NCI-H69 (cell line): ENCODE measurements at regions not wholly inside any gene's neighbourhood (a gene's known extent, or its start where the extent isn't known, plus 50 kb on each side); places are given as distances from the start of the nearest gene placed in this dataset.
A peak's percentile ranks its signal among the peaks of the same experiment; 100 is the strongest.

Source experiments
- DNase-seq: peaks from one replicate; lab custom pipeline; 2025; lab: John Stamatoyannopoulos, UW

- no peak for DNase-seq
These were observed 65.1 kb upstream of the FAM222A start for GRCh38 chr12:109648521-109648920.

- DNase-seq: peak; percentile 49
These were observed 62.8 kb upstream of the FAM222A start for GRCh38 chr12:109650808-109651207.

- DNase-seq: no peak
These were observed 62.0 kb upstream of the FAM222A start for GRCh38 chr12:109651596-109651995.

- peak; percentile 52 for DNase-seq
These were observed 61.2 kb upstream of the FAM222A start for GRCh38 chr12:109652233-109652976.

- DNase-seq: no peak
These were observed 60.7 kb upstream of the FAM222A start for GRCh38 chr12:109652977-109653264.

GRCh38 chr12:109653890-109654289, 59.7 kb upstream of the FAM222A start:
- no peak for DNase-seq

- no peak for DNase-seq
These were observed 59.3 kb upstream of the FAM222A start for GRCh38 chr12:109654357-109654756.

- DNase-seq: peak; percentile 63
These were observed 58.0 kb upstream of the FAM222A start for GRCh38 chr12:109655578-109655977.

- peak; percentile 84 for DNase-seq
These were observed 56.9 kb upstream of the FAM222A start for GRCh38 chr12:109656743-109657142.

GRCh38 chr12:109663795-109664194, 49.8 kb upstream of the FAM222A start:
- DNase-seq: no peak
